HCT116 (cell line): ENCODE measurements at regions not wholly inside any gene's neighbourhood (a gene's known extent, or its start where the extent isn't known, plus 50 kb on each side); places are given as distances from the start of the nearest gene placed in this dataset.

Experiments
- ATAC-seq: fragments of 200-7000 bp; cut with Tn5 transposase; 2 replicates; pipeline ENCODE4 v1.9.1; 2020; ENCODE audit warnings: mild to moderate bottlenecking, moderate library complexity
- BruUV-seq: library from RNA; stranded (reverse); fragments of 400-500 nt; replicated peaks from 2 replicates; lab custom pipeline; 2021; lab: Mats Ljungman, UMichigan
- CTCF ChIA-PET: fragments of 300-600 bp; sonication (Branson Sonifier 250); formaldehyde crosslinking; loops from one replicate; lab custom pipeline; 2021; ENCODE audit warnings: antibody characterized with exemption; lab: Charles Lee
- POLR2A ChIA-PET: fragments of 300-600, 350-600 bp; sonication (Branson Sonifier 250); formaldehyde crosslinking; loops from one replicate; lab custom pipeline; 2021; ENCODE audit warnings: antibody characterized with exemption; lab: Charles Lee
- RAD21 ChIA-PET, 2 experiments: fragments of 300-600 bp; sonication (Branson Sonifier 250); formaldehyde crosslinking; loops; one replicate each; lab custom pipeline; 2023; ENCODE audit warnings: low total read pairs in 2 of 2; ENCODE audit not compliant: uncharacterized antibody in 2 of 2, unreplicated experiment in 2 of 2, low non-redundant PET in 1 of 2; lab: Charles Lee
- DNase-seq: peaks from one replicate; pipeline ENCODE4 v3.0.0-alpha.2; 2010; ENCODE audit warnings: low read depth, low spot score
- H2AFZ ChIP-seq: fragments of 200-600 bp; shearing (Covaris generic), sonication (generic); 2 replicates; pipeline ENCODE4 v1.6.1; 2017; ENCODE audit warnings: low read depth, mixed run types, mixed read lengths, antibody characterized with exemption, low read length; ENCODE audit not compliant: poor library complexity, severe bottlenecking
- H3K27ac ChIP-seq: 2 replicates; pipeline ENCODE4 v1.5.1; 2012; ENCODE audit warnings: low read depth, low read length
- H3K27me3 ChIP-seq: fragments of 200-600 bp; sonication (generic); 2 replicates; pipeline ENCODE4 v1.6.1; 2016; ENCODE audit warnings: mixed run types, low read length, mixed read lengths; ENCODE audit not compliant: insufficient read depth
- H3K36me3 ChIP-seq, 2 experiments: fragments of 200-500 bp in 1 of 2; fragments of 200-600 bp in 1 of 2; sonication (Bioruptor generic) in 1 of 2; sonication (generic) in 1 of 2; 2 replicates each; pipeline versions ENCODE4 v1.5.1 to v1.6.1; 2014 to 2016; ENCODE audit warnings: low read length in 2 of 2, inconsistent platforms in 1 of 2, mixed read lengths in 1 of 2, mixed run types in 1 of 2; ENCODE audit not compliant: insufficient read depth in 2 of 2, control insufficient read depth in 1 of 2
- H3K4me1 ChIP-seq, 2 experiments: fragments of 200-600 bp in 1 of 2; sonication (generic) in 1 of 2; 2 replicates each; pipeline versions ENCODE4 v1.5.1 to v1.6.1; 2012 to 2017; ENCODE audit warnings: low read length in 2 of 2, inconsistent platforms in 1 of 2, mild to moderate bottlenecking in 1 of 2, mixed read lengths in 1 of 2, mixed run types in 1 of 2, moderate library complexity in 1 of 2; ENCODE audit not compliant: insufficient read depth in 2 of 2, control insufficient read depth in 1 of 2
- H3K4me2 ChIP-seq: fragments of 200-600 bp; sonication (generic); 2 replicates; pipeline ENCODE4 v1.6.1; 2017; ENCODE audit warnings: mixed run types, low read length, mixed read lengths
- H3K4me3 ChIP-seq, 2 experiments: fragments of 200-600 bp in 1 of 2; sonication (generic) in 1 of 2; replicated peaks in 1 of 2; 2 replicates each; pipeline ENCODE4 v1.5.1; 2011 to 2016; ENCODE audit warnings: low read length in 2 of 2, control low read depth in 1 of 2, low read depth in 1 of 2, mild to moderate bottlenecking in 1 of 2, mixed read lengths in 1 of 2, mixed run types in 1 of 2
- H3K79me2 ChIP-seq: fragments of 200-600 bp; sonication (generic); 2 replicates; pipeline ENCODE4 v1.6.1; 2017; ENCODE audit warnings: mild to moderate bottlenecking, mixed run types, low read length, moderate library complexity, mixed read lengths; ENCODE audit not compliant: insufficient read depth
- H3K9ac ChIP-seq: fragments of 200-600 bp; sonication (generic); 2 replicates; pipeline ENCODE4 v1.6.1; 2016; ENCODE audit warnings: low read length, mixed read lengths
- H3K9me2 ChIP-seq: fragments of 200-600 bp; sonication (generic), shearing (Covaris generic); 2 replicates; pipeline ENCODE4 v1.6.1; 2017; ENCODE audit warnings: mixed run types, mild to moderate bottlenecking, moderate library complexity; ENCODE audit not compliant: insufficient read depth
- H3K9me3 ChIP-seq, 2 experiments: fragments of 200-500 bp in 1 of 2; fragments of 200-600 bp in 1 of 2; sonication (Bioruptor generic) in 1 of 2; sonication (generic) in 1 of 2; 2 replicates each; pipeline ENCODE4 v1.6.1; 2014 to 2017; ENCODE audit warnings: low read length in 2 of 2, mixed read lengths in 2 of 2, inconsistent platforms in 1 of 2, low read depth in 1 of 2, mild to moderate bottlenecking in 1 of 2, mixed run types in 1 of 2, moderate library complexity in 1 of 2; ENCODE audit not compliant: control insufficient read depth in 1 of 2, insufficient read depth in 1 of 2
- H4K20me1 ChIP-seq: fragments of 200-600 bp; sonication (generic), shearing (Covaris generic); 2 replicates; pipeline ENCODE4 v1.6.1; 2017; ENCODE audit warnings: mixed run types, mild to moderate bottlenecking, moderate library complexity; ENCODE audit not compliant: insufficient read depth
- POLR2A ChIP-seq: IDR thresholded peaks from 2 replicates; pipeline ENCODE4 v1.7.0; 2011; ENCODE audit warnings: borderline replicate concordance; ENCODE audit not compliant: insufficient read depth, insufficient read length; ENCODE audit errors: extremely low read depth
- POLR2AphosphoS5 ChIP-seq: IDR thresholded peaks from 2 replicates; pipeline ENCODE4 v1.6.1; 2011; ENCODE audit warnings: mild to moderate bottlenecking, low read depth, low read length, moderate library complexity
- SIN3A ChIP-seq: IDR thresholded peaks from 2 replicates; pipeline ENCODE4 v1.6.1; 2012; ENCODE audit warnings: low read depth
- YY1 ChIP-seq: IDR thresholded peaks from 2 replicates; pipeline ENCODE4 v1.6.1; 2011; ENCODE audit warnings: low read length, low read depth, moderate library complexity, mild to moderate bottlenecking; ENCODE audit not compliant: insufficient replicate concordance; ENCODE audit errors: extremely low read depth
- ZFX ChIP-seq: fragments of 450-650 bp; IDR thresholded peaks from 2 replicates; pipeline ENCODE4 v1.6.1; 2017
- intact Hi-C: fragments of 100-400 bp; cut with micrococcal nuclease; formaldehyde crosslinking; loops from 2 replicates; pipeline ENCODE4 v1.10.0; 2022
- TF ChIP-seq, protein P1 (sequence below): IDR thresholded peaks from 2 replicates; pipeline ENCODE4 v1.6.1; 2012
- TF ChIP-seq, protein P2 (sequence below): IDR thresholded peaks from 2 replicates; pipeline ENCODE4 v1.6.1; 2011; ENCODE audit warnings: mild to moderate bottlenecking, low read length, moderate library complexity; ENCODE audit not compliant: insufficient replicate concordance; ENCODE audit errors: extremely low read depth
- TF ChIP-seq, protein P3 (sequence below): IDR thresholded peaks from 2 replicates; pipeline ENCODE4 v1.6.1; 2012

DNA sequence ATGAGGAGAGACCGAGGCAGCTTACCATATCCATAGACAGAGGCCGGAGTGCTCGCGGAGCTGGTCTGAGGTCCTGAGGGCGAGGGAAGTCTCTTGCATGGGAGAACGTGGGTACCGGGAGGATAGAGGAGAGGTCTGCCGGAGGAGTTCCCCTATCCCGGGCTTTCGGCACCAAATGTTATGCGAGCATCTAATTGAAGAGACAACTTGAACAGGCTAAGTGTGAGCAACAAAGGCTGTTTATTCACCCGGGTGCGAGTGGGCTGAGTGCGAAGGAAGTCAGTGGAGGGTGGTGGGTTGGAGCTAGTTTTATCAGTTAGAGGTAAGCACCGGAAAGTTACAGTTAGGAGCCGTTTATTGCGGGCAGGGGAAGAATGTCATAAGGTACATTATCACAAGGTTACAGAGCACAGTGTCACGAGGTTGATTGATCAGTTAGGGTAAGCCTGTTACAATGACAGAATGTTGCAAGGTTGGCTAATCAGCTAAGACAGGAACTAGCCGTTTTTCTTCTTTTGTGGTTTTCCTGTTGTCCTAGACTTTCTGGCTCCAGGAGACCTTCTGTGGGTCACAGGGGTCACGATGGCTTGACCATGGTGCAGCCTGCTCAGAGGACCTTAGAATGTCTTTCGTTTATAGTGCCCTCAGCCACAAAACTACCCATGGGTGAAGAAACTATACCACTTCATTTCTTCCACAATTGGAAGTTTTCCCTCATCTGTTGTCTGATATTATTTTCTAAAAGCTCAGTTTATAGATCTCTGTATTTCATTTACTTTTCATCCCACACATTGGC is 746.0 kb upstream of the ADGRB3 start:
- Histone ChIP-seq H3K27me3 (no peaks in the 10 kb centered on the region), H3K4me2 (no peak overlapping the region), H3K4me3 (no peak overlapping the region), H3K79me2 (no peaks in the 10 kb centered on the region), H3K9me2 (no peaks in the 10 kb centered on the region), H3K9ac (no peak overlapping the region), H2AFZ (no peak overlapping the region), H3K27ac (no peak overlapping the region), H3K36me3 (no peaks in the 10 kb centered on the region), H3K9me3 (peaks cover 5 to 11% of the 10 kb centered on the region in 2 experiments; a peak in 2 of 4 replicates), H3K4me1 (no peaks in the 10 kb centered on the region), H4K20me1 (no peaks in the 10 kb centered on the region)
- intact Hi-C loops = no loop called here
- DNase-seq (no peak), ATAC-seq (no peak)
- TF ChIP-seq, protein P1, sequence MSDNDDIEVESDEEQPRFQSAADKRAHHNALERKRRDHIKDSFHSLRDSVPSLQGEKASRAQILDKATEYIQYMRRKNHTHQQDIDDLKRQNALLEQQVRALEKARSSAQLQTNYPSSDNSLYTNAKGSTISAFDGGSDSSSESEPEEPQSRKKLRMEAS = no peak
- no peak for TF ChIP-seq ZFX
- TF ChIP-seq POLR2A = no peak
- TF ChIP-seq POLR2AphosphoS5 = no peak
- no peak for TF ChIP-seq YY1
- TF ChIP-seq, protein P2, sequence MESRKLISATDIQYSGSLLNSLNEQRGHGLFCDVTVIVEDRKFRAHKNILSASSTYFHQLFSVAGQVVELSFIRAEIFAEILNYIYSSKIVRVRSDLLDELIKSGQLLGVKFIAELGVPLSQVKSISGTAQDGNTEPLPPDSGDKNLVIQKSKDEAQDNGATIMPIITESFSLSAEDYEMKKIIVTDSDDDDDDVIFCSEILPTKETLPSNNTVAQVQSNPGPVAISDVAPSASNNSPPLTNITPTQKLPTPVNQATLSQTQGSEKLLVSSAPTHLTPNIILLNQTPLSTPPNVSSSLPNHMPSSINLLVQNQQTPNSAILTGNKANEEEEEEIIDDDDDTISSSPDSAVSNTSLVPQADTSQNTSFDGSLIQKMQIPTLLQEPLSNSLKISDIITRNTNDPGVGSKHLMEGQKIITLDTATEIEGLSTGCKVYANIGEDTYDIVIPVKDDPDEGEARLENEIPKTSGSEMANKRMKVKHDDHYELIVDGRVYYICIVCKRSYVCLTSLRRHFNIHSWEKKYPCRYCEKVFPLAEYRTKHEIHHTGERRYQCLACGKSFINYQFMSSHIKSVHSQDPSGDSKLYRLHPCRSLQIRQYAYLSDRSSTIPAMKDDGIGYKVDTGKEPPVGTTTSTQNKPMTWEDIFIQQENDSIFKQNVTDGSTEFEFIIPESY = no peak
- no peak for TF ChIP-seq SIN3A
- TF ChIP-seq, protein P3, sequence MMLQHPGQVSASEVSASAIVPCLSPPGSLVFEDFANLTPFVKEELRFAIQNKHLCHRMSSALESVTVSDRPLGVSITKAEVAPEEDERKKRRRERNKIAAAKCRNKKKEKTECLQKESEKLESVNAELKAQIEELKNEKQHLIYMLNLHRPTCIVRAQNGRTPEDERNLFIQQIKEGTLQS = no peak
- BruUV-seq = no TSS peak
- CTCF ChIA-PET = no interaction called here
- POLR2A ChIA-PET = no interaction called here
- RAD21 ChIA-PET = no interaction called here
